ENCODE measurements at regions not wholly inside any gene's neighbourhood (a gene's known extent, or its start where the extent isn't known, plus 50 kb on each side); places are given as distances from the start of the nearest gene placed in this dataset.

- TF ChIP-seq, protein P1, sequence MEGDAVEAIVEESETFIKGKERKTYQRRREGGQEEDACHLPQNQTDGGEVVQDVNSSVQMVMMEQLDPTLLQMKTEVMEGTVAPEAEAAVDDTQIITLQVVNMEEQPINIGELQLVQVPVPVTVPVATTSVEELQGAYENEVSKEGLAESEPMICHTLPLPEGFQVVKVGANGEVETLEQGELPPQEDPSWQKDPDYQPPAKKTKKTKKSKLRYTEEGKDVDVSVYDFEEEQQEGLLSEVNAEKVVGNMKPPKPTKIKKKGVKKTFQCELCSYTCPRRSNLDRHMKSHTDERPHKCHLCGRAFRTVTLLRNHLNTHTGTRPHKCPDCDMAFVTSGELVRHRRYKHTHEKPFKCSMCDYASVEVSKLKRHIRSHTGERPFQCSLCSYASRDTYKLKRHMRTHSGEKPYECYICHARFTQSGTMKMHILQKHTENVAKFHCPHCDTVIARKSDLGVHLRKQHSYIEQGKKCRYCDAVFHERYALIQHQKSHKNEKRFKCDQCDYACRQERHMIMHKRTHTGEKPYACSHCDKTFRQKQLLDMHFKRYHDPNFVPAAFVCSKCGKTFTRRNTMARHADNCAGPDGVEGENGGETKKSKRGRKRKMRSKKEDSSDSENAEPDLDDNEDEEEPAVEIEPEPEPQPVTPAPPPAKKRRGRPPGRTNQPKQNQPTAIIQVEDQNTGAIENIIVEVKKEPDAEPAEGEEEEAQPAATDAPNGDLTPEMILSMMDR (IDR thresholded peaks at IDR 0.05): no peak
- no peak for TF ChIP-seq POLR2AphosphoS5 (IDR thresholded peaks at IDR 0.05; ENCODE audit: low read depth, low read length)
- TF ChIP-seq, protein P2, sequence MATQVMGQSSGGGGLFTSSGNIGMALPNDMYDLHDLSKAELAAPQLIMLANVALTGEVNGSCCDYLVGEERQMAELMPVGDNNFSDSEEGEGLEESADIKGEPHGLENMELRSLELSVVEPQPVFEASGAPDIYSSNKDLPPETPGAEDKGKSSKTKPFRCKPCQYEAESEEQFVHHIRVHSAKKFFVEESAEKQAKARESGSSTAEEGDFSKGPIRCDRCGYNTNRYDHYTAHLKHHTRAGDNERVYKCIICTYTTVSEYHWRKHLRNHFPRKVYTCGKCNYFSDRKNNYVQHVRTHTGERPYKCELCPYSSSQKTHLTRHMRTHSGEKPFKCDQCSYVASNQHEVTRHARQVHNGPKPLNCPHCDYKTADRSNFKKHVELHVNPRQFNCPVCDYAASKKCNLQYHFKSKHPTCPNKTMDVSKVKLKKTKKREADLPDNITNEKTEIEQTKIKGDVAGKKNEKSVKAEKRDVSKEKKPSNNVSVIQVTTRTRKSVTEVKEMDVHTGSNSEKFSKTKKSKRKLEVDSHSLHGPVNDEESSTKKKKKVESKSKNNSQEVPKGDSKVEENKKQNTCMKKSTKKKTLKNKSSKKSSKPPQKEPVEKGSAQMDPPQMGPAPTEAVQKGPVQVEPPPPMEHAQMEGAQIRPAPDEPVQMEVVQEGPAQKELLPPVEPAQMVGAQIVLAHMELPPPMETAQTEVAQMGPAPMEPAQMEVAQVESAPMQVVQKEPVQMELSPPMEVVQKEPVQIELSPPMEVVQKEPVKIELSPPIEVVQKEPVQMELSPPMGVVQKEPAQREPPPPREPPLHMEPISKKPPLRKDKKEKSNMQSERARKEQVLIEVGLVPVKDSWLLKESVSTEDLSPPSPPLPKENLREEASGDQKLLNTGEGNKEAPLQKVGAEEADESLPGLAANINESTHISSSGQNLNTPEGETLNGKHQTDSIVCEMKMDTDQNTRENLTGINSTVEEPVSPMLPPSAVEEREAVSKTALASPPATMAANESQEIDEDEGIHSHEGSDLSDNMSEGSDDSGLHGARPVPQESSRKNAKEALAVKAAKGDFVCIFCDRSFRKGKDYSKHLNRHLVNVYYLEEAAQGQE (IDR thresholded peaks at IDR 0.05; ENCODE audit: insufficient read depth in 1 of 2, low read depth in 2 of 2, low read length in 1 of 2): no peak
- TF ChIP-seq TCF7L2 (IDR thresholded peaks at IDR 0.05; ENCODE audit: low read depth, low read length): no peak
These were observed 62.2 kb upstream of the DMD start for GRCh38 chrX:33273535-33273934.
